ENCODE measurements at regions not wholly inside any gene's neighbourhood (a gene's known extent, or its start where the extent isn't known, plus 50 kb on each side); places are given as distances from the start of the nearest gene placed in this dataset.
A peak's percentile ranks its signal among the peaks of the same experiment; 100 is the strongest.
"Not testable (repeated sequence)": the region's sequence is repeated elsewhere in the genome, so short reads cannot be mapped to it uniquely, and the experiment has no call there.

GRCh38 chr2:89213151-89213550 lies 521.7 kb downstream of the RPIA start:
- not testable (repeated sequence) for TF ChIP-seq EZH2 (IDR thresholded peaks at IDR 0.05; ENCODE audit: borderline replicate concordance, low read length)
- TF ChIP-seq CTCF (IDR thresholded peaks at IDR 0.05; ENCODE audit: low read length) = peak; percentile 25; the same call in 1 of the 2 replicates
